SK-N-MC (cell line): ENCODE measurements at regions not wholly inside any gene's neighbourhood (a gene's known extent, or its start where the extent isn't known, plus 50 kb on each side); places are given as distances from the start of the nearest gene placed in this dataset.

ENCODE experiments used
- EZH2 ChIP-seq: fragments of 200-600 bp; sonication (generic); IDR thresholded peaks from one replicate; pipeline ENCODE4 v1.6.1; 2017; ENCODE audit warnings: antibody characterized with exemption
- FOXP2 ChIP-seq: optimal IDR thresholded peaks from 2 replicates; pipeline ENCODE3; 2011; ENCODE audit warnings: mild to moderate bottlenecking, moderate library complexity; ENCODE audit not compliant: insufficient read depth; ENCODE audit errors: extremely low read length, control extremely low read depth
- POLR2AphosphoS5 ChIP-seq: IDR thresholded peaks from 2 replicates; pipeline ENCODE4 v1.6.1; 2012; ENCODE audit warnings: mild to moderate bottlenecking, low read depth, low read length, borderline replicate concordance

DNA sequence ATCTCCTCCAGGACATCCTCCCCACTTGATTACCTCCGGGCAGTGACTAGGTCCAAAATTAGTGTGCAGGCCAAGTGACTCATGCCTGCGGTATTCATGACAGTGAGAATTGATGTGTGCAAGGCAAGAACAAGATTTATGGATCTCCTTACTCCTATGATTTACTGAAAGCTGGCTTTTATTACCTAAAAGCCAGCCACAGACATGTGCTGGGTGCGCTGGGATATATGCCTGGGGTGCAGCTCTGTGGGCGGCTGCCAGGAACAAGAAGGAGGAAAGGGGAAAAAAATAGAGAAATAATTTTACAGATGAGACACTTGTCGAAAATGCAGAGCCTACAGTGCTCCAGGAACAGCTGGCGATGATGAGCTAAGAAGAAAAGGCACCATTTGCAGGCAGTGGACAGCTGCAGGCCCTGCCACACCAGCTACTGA is 359.3 kb downstream of the CMPK2 start:
- no peak for TF ChIP-seq EZH2
- no peak for TF ChIP-seq POLR2AphosphoS5
- TF ChIP-seq FOXP2, result no peak
